ENCODE measurements at regions not wholly inside any gene's neighbourhood (a gene's known extent, or its start where the extent isn't known, plus 50 kb on each side); places are given as distances from the start of the nearest gene placed in this dataset.

DNA sequence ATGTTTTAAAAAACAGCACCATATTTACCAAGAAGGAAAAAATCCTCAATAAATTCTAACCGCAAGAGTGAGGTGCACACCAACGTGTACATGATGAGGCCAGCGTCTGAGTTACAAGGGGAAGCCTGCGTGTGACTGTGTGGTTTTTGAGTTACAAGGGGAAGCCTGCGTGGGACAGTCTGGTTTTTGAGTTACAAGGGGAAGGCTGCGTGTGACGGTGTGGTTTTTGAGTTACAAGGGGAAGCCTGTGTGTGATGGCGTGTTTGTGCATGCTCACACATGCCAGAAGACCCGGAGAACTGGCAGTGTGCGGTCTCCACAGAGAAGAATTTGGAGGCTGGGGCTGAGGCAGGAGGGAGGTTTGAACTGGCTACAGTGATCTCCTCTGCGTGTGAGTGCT is 1376.4 kb downstream of the TBC1D22A start:
- 51 to 70% (median 61%) methylated on average over 11 of the region's 11 CpGs for WGBS, 3 donors
- H3K27ac ChIP-seq (ENCODE audit: low read depth, low read length), result no peak overlapping the region

DNA sequence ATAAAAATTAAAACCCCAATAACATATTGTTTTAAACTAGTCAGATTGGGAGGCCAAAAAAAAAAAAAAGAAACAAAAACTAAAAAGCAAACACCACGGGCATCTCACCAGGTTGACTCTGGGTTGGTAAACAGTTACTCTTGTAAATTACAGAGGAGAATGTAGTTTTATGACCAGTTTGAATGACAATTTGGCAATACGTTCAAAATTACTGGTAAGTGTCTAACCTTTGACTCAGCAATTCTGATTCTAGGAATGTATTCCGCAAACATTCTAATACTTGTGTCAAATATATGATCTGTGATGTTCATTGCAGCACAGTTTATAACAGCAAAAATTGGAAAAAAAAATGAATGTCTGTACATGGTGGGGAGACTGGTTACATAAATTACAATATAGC is 1376.0 kb downstream of the TBC1D22A start:
- WGBS, 3 donors, result 36 to 41% (median 41%) methylated on average over 3 of the region's 3 CpGs
- no peak overlapping the region for H3K27ac ChIP-seq (ENCODE audit: low read depth, low read length)

- no peak overlapping the region for H3K27ac ChIP-seq (ENCODE audit: low read depth, low read length)
- 64 to 74% (median 68%) methylated on average over 9 to 10 of the region's 10 CpGs for WGBS, 3 donors
Observed at GRCh38 chr22:48137640-48138039, 1375.2 kb downstream of the TBC1D22A start.

GRCh38 chr22:48135592-48135991 is 1373.1 kb downstream of the TBC1D22A start:
- H3K27ac ChIP-seq (ENCODE audit: low read depth, low read length), result no peak overlapping the region
- 74 to 85% (median 80%) methylated on average over 8 of the region's 8 CpGs for WGBS, 3 donors

DNA sequence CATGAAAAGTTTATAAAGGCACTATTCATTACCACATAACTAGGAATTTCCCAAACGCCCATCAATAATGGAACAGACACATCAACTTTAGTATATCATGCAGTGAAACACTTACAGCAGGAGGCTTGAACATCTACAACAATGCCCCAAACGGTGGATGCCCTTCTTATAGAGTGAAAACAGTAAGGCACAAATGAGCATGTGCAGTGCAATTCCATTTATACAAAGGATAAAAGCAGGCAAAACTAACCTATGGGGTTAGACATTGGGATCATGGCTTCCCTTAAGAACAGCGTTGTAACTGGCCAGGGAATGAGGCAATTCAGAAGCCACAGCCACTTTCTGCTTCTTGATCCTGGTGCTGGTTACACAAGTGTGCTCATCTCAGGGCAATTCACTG is 1363.0 kb downstream of the TBC1D22A start:
- no peak overlapping the region for H3K27ac ChIP-seq (ENCODE audit: low read depth, low read length)
- WGBS, 3 donors, result 48 to 71% (median 66%) methylated on average over 3 of the region's 3 CpGs

DNA sequence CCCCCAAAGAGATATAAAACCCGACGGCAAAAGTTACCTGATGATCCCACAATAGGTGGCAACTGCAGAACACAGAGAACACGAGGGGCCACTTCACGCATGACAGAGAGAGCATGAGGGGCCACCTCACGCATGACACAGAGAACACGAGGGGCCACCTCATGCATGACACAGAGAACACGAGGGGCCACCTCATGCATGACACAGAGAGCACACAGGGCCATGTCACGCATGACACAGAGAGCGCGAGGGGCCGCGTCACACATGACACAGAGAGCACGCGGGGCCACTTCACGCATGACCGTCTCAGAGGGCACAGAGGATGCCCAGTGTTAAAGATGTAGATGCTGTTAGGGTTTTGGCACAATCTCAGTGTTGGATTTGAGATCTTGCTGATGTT is 1359.5 kb downstream of the TBC1D22A start:
- WGBS, 3 donors, result 87 to 93% (median 93%) methylated on average over 16 of the region's 16 CpGs
- H3K27ac ChIP-seq (ENCODE audit: low read depth, low read length), result no peak overlapping the region

- no peak overlapping the region for H3K27ac ChIP-seq (ENCODE audit: low read depth, low read length)
- 61 to 81% (median 78%) methylated on average over 7 of the region's 7 CpGs for WGBS, 3 donors
Observed at GRCh38 chr22:48118654-48119053, 1356.2 kb downstream of the TBC1D22A start.

- 74 to 85% (median 85%) methylated on average over 4 of the region's 4 CpGs for WGBS, 3 donors
- no peak overlapping the region for H3K27ac ChIP-seq (ENCODE audit: low read depth, low read length)
Observed at GRCh38 chr22:48116871-48117270, 1354.4 kb downstream of the TBC1D22A start.

GRCh38 chr22:48112687-48113521 is 1350.5 kb downstream of the TBC1D22A start:
- 56 to 74% (median 72%) methylated on average over 8 of the region's 8 CpGs for WGBS, 3 donors
- no peak overlapping the region for H3K27ac ChIP-seq (ENCODE audit: low read depth, low read length)

DNA sequence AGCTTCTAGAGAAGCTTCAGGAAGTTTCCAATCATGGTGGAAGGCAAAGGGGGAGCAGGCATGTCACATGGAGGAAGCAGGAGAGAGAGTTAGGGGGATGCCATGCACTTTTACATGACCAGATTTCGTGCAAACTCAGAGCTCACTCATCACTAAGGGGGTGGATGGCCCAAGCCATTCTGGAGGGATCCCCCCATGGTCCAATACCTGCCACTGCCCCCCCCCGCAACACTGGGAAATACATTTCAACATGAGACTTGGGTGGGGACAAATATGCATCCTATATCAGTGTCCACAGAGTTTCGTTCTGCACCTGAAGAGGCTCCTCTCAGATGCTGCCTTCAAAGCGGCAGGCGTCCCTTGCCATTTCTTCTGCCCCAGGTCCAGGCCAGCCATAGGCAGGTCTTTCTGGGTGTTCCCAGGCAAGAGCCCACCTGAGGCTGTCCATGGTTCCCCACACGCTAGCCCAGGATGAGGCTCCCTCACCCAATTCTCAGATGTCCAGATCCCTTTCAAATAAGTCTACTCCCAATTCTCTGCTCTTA is 1344.3 kb downstream of the TBC1D22A start:
- WGBS, 3 donors, result 68 to 96% (median 93%) methylated on average over 6 of the region's 6 CpGs

GRCh38 chr22:48106215-48106614 is 1343.8 kb downstream of the TBC1D22A start:
- 73 to 86% (median 84%) methylated on average over 11 of the region's 11 CpGs for WGBS, 3 donors
- no peak overlapping the region for H3K27ac ChIP-seq (ENCODE audit: low read depth, low read length)

More for the DNA sequence above, 1344.3 kb downstream of the TBC1D22A start:
- no peak overlapping the region for H3K27ac ChIP-seq (ENCODE audit: low read depth, low read length)

DNA sequence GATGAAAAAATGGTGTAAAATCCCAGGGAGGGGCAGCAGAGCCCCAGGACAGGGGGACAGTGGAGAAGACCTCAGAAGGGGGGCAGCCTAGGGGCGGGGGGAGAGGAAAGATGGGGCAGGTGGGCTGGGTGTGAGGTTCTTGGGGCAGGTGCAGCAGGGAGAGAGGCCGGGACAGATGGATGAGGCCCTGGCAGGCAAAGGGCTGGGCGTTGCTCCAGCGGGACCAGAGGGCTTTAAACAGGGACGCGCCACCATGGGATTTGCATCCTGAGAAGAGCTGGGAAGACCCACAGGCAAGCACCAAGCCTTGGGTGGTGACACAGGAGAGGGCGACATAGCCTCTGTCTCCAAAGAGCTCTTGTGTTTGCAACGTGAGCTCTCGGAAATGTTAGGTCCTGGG is 1342.8 kb downstream of the TBC1D22A start:
- 64 to 80% (median 77%) methylated on average over 9 of the region's 9 CpGs for WGBS, 3 donors
- no peak overlapping the region for H3K27ac ChIP-seq (ENCODE audit: low read depth, low read length)

DNA sequence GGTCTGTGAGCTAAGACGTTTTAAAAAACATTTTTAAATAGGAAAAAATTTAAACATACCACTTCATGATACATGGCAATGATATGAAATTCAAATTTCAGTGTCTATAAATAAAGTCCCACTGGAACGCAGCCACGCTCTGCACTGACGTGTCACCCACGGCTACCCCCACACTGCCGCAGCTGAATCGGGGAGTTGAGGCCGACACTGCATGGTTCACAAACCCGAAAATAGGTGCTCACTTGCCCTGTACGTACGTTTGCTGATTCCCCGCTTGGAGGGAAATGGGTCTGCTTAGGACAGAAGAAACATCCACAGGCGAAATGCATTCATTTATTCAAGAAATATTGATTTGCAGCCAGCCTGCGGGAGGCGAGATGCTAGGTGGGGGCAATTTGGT is 1342.3 kb downstream of the TBC1D22A start:
- no peak overlapping the region for H3K27ac ChIP-seq (ENCODE audit: low read depth, low read length)
- WGBS, 3 donors, result 68 to 85% (median 84%) methylated on average over 15 of the region's 15 CpGs

- no peak overlapping the region for H3K27ac ChIP-seq (ENCODE audit: low read depth, low read length)
- WGBS, 3 donors, result 72 to 90% (median 89%) methylated on average over 18 of the region's 18 CpGs
Observed at GRCh38 chr22:48104102-48104738, 1341.8 kb downstream of the TBC1D22A start.

DNA sequence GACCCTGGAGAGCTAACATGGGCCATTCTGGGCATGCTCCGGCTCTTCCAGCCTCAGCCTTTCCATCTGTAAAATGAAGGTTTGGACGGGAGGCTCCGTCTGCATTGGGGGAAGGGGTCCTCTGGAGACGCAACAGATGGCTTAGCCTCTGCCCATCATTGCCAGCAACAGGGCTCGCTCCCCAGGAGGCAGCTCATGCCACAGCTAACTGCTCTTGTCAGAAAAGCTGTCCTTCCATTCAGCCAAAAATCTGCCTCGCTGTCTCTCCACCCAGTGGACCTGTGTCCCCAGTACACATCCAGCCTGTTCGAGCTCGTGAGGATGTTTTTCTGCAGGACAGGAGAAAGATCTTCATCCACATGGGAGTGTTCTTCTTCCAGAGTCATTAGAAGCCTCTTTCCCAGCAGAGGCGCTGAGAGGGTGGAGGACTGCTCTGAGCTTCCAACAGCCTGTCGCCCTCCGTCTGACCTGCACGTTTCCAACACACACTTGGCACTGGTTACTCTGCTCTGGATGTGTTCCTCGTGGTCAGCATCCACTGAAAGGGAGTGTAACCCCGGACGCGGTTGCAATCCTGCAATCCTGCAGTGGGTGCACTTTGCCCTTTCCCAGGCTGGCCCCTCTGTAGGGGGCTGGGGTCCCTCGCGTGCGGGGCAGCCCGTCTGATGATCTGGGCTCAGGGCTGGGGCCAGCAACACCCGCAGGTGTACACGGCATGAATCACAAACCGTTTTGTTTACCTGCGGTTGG is 1340.9 kb downstream of the TBC1D22A start:
- WGBS, 3 donors, result 53 to 66% (median 61%) methylated on average over 24 of the region's 24 CpGs
- no peak overlapping the region for H3K27ac ChIP-seq (ENCODE audit: low read depth, low read length)

GRCh38 chr22:48102581-48102980 is 1340.1 kb downstream of the TBC1D22A start:
- WGBS, 3 donors, result 74 to 91% (median 86%) methylated on average over 5 of the region's 5 CpGs
- H3K27ac ChIP-seq (ENCODE audit: low read depth, low read length), result no peak overlapping the region

DNA sequence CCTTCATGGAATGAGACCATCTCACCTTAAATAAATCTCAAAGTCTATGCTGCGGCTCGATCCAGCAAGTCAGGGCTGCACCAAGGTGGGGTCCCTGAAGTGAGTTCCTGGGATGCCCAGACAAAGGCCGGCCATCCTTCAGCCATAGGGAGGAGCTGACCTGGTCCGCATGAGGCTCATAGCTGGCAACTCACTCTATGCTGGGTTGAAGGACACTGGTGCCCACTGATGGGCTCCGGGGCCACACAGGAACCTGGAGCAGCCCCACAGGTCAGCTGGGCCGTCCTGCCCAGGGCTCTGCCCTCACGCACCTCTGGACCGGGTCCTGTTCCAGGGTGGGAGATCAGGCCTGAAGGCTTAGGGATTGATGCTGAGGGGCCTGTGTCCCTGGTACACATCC is 1339.3 kb downstream of the TBC1D22A start:
- 83 to 97% (median 95%) methylated on average over 8 of the region's 8 CpGs for WGBS, 3 donors
- no peak overlapping the region for H3K27ac ChIP-seq (ENCODE audit: low read depth, low read length)

DNA sequence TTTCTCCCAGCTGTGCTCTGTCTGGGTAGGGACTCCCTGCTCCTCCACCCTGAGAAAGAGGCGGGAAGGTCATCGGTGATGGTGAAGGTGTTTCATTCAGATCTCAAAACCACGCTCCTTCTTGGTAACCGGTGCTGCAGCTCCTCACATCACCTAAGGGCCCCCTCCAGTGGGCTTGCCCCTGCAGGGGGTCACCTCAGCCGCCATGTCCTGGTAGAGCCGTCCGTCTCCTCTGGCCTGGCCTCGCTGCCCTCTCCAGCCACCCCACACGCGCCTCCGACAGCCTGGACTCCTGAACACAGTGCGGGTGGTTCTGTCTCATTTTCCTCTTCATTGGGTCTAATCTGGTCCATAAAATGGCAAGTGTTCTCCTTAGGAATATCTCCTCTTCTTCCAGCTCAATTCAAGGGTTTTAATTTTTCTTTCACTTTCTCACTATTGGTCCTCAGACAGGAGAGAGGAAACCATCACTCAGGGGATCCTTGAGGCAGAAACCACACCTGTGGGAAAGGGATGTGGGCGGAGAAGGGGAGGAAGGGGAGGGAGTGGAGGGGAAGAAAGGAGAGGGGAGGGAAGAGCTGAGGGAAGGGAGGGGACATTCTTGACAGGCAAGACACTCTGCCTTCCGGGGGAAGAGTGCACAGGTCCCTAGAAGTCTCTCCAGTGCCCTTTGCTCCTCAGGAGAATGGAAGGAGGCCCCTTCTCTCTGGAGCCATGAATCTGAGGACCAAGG is 1338.4 kb downstream of the TBC1D22A start:
- 77 to 86% (median 86%) methylated on average over 14 of the region's 14 CpGs for WGBS, 3 donors
- no peak overlapping the region for H3K27ac ChIP-seq (ENCODE audit: low read depth, low read length)
